GM23338 (cell line): ENCODE measurements at regions not wholly inside any gene's neighbourhood (a gene's known extent, or its start where the extent isn't known, plus 50 kb on each side); places are given as distances from the start of the nearest gene placed in this dataset.

ENCODE experiments used
- CREB1 ChIP-seq: fragments of 250-450 bp; sonication (Bioruptor Pico); IDR thresholded peaks from 2 replicates; pipeline ENCODE4 v1.5.0; 2020; ENCODE audit warnings: low read depth, mild to moderate bottlenecking, moderate library complexity
- EZH2 ChIP-seq: fragments of 200-600 bp; sonication (generic); IDR thresholded peaks from one replicate; pipeline ENCODE4 v1.8.0; 2017; ENCODE audit warnings: antibody characterized with exemption, mild to moderate bottlenecking, low read depth; ENCODE audit not compliant: unreplicated experiment
- EZH2phosphoT487 ChIP-seq: fragments of 200-600 bp; sonication (generic); IDR thresholded peaks from one replicate; pipeline ENCODE4 v1.8.1; 2018; ENCODE audit warnings: antibody characterized with exemption; ENCODE audit not compliant: unreplicated experiment
- JUNB ChIP-seq: IDR thresholded peaks from one replicate; pipeline ENCODE4 v1.6.1; 2016; ENCODE audit warnings: antibody characterized with exemption; ENCODE audit not compliant: unreplicated experiment
- TF ChIP-seq, protein P1 (sequence below), 2 experiments: fragments of 200-600 bp in 1 of 2; sonication (generic) in 1 of 2; conservative IDR thresholded peaks; 2 replicates each; pipeline versions ENCODE4 v1.5.1 to v1.6.1; 2016 to 2017; ENCODE audit warnings: antibody characterized with exemption in 2 of 2, low read depth in 2 of 2, mild to moderate bottlenecking in 2 of 2, moderate library complexity in 1 of 2

- TF ChIP-seq CREB1 (CRISPR knock-in tag) (no peak), EZH2phosphoT487 (no peak), JUNB (no peak), EZH2 (no peak)
- TF ChIP-seq, protein P1, sequence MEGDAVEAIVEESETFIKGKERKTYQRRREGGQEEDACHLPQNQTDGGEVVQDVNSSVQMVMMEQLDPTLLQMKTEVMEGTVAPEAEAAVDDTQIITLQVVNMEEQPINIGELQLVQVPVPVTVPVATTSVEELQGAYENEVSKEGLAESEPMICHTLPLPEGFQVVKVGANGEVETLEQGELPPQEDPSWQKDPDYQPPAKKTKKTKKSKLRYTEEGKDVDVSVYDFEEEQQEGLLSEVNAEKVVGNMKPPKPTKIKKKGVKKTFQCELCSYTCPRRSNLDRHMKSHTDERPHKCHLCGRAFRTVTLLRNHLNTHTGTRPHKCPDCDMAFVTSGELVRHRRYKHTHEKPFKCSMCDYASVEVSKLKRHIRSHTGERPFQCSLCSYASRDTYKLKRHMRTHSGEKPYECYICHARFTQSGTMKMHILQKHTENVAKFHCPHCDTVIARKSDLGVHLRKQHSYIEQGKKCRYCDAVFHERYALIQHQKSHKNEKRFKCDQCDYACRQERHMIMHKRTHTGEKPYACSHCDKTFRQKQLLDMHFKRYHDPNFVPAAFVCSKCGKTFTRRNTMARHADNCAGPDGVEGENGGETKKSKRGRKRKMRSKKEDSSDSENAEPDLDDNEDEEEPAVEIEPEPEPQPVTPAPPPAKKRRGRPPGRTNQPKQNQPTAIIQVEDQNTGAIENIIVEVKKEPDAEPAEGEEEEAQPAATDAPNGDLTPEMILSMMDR (conservative IDR thresholded peaks at IDR 0.05; ENCODE audit: low read depth in 2 of 2), result no peak
Observed at GRCh38 chr6:164825386-164825785, 484.0 kb downstream of the C6orf118 start.
